GM21825 (cell line): ENCODE measurements at regions not wholly inside any gene's neighbourhood (a gene's known extent, or its start where the extent isn't known, plus 50 kb on each side); places are given as distances from the start of the nearest gene placed in this dataset.
"Not testable (repeated sequence)": the region's sequence is repeated elsewhere in the genome, so short reads cannot be mapped to it uniquely, and the experiment has no call there.

Experiments
- ATAC-seq: cut with Tn5 transposase; IDR thresholded peaks from one replicate; pipeline ENCODE4 v1.9.1; 2021; ENCODE audit warnings: mild to moderate bottlenecking, moderate library complexity; ENCODE audit not compliant: unreplicated experiment

GRCh38 chr9:108270051-108270450 is 585.7 kb downstream of the ACTL7B start:
- ATAC-seq: no peak

GRCh38 chr9:108269371-108269770 is 586.4 kb downstream of the ACTL7B start:
- no peak for ATAC-seq

- ATAC-seq: no peak
These were observed 590.7 kb downstream of the ACTL7B start for GRCh38 chr9:108265065-108265464.

- ATAC-seq: no peak
These were observed 591.7 kb downstream of the ACTL7B start for GRCh38 chr9:108264093-108264492.

GRCh38 chr9:108262836-108263235 is 593.0 kb downstream of the ACTL7B start:
- no peak for ATAC-seq

GRCh38 chr9:108259917-108260675 is 595.7 kb downstream of the ACTL7B start:
- no peak for ATAC-seq

- no peak for ATAC-seq
These were observed 597.1 kb downstream of the ACTL7B start for GRCh38 chr9:108258640-108259039.

- ATAC-seq: no peak
These were observed 598.4 kb downstream of the ACTL7B start for GRCh38 chr9:108257382-108257781.

- no peak for ATAC-seq
These were observed 601.5 kb downstream of the ACTL7B start for GRCh38 chr9:108254236-108254635.

- not testable (repeated sequence) for ATAC-seq
These were observed 608.4 kb downstream of the ACTL7B start for GRCh38 chr9:108247391-108247790.

- ATAC-seq: no peak
These were observed 609.9 kb downstream of the ACTL7B start for GRCh38 chr9:108245901-108246300.

- ATAC-seq: no peak
These were observed 610.5 kb downstream of the ACTL7B start for GRCh38 chr9:108245331-108245730.

- no peak for ATAC-seq
These were observed 611.1 kb downstream of the ACTL7B start for GRCh38 chr9:108244686-108245085.

- no peak for ATAC-seq
These were observed 614.3 kb downstream of the ACTL7B start for GRCh38 chr9:108241384-108242073.

GRCh38 chr9:108239696-108240321 is 616.0 kb downstream of the ACTL7B start:
- no peak for ATAC-seq

GRCh38 chr9:108235609-108236008 is 620.2 kb downstream of the ACTL7B start:
- ATAC-seq: no peak

GRCh38 chr9:108234811-108235210 is 621.0 kb downstream of the ACTL7B start:
- no peak for ATAC-seq

GRCh38 chr9:108225149-108225800 is 630.5 kb downstream of the ACTL7B start:
- ATAC-seq: no peak

GRCh38 chr9:108224716-108225115 is 631.1 kb downstream of the ACTL7B start:
- no peak for ATAC-seq

GRCh38 chr9:108219664-108220063 is 636.1 kb downstream of the ACTL7B start:
- ATAC-seq: no peak
